ENCODE measurements at regions not wholly inside any gene's neighbourhood (a gene's known extent, or its start where the extent isn't known, plus 50 kb on each side); places are given as distances from the start of the nearest gene placed in this dataset.

GRCh38 chr13:105089858-105090643 is 1445.4 kb downstream of the EFNB2 start:
- TF ChIP-seq POLR2AphosphoS5 (IDR thresholded peaks at IDR 0.05; ENCODE audit: low read depth, low read length) = no peak
- no peak for TF ChIP-seq POLR2A (IDR thresholded peaks at IDR 0.05; ENCODE audit: low read depth, low read length)

Data from GM12892 (cell line).